GM19372 (cell line): ENCODE measurements at regions not wholly inside any gene's neighbourhood (a gene's known extent, or its start where the extent isn't known, plus 50 kb on each side); places are given as distances from the start of the nearest gene placed in this dataset.

Experiments used
- ATAC-seq: cut with Tn5 transposase; IDR thresholded peaks from one replicate; pipeline ENCODE4 v1.9.1; 2021; ENCODE audit warnings: mild to moderate bottlenecking, low read depth, moderate library complexity; ENCODE audit not compliant: unreplicated experiment

- no peak for ATAC-seq
Measured at GRCh38 chr4:38230121-38230801, 270.1 kb downstream of the PTTG2 start.

- ATAC-seq: no peak
Measured at GRCh38 chr4:38230821-38231563, 270.8 kb downstream of the PTTG2 start.

GRCh38 chr4:38231626-38232025 lies 271.4 kb downstream of the PTTG2 start:
- no peak for ATAC-seq

- ATAC-seq: no peak
Measured at GRCh38 chr4:38232741-38233140, 272.5 kb downstream of the PTTG2 start.

GRCh38 chr4:38233727-38234480 lies 273.7 kb downstream of the PTTG2 start:
- no peak for ATAC-seq

GRCh38 chr4:38235354-38235753 lies 275.2 kb downstream of the PTTG2 start:
- no peak for ATAC-seq

GRCh38 chr4:38236003-38236402 lies 275.8 kb downstream of the PTTG2 start:
- ATAC-seq: no peak

GRCh38 chr4:38236503-38236902 lies 276.3 kb downstream of the PTTG2 start:
- no peak for ATAC-seq

- no peak for ATAC-seq
Measured at GRCh38 chr4:38237139-38237538, 276.9 kb downstream of the PTTG2 start.

GRCh38 chr4:38241541-38241940 lies 281.3 kb downstream of the PTTG2 start:
- ATAC-seq: no peak

- ATAC-seq: no peak
Measured at GRCh38 chr4:38242101-38242500, 281.9 kb downstream of the PTTG2 start.

- ATAC-seq: no peak
Measured at GRCh38 chr4:38242822-38243387, 282.7 kb downstream of the PTTG2 start.

- ATAC-seq: no peak
Measured at GRCh38 chr4:38243388-38244053, 283.3 kb downstream of the PTTG2 start.

GRCh38 chr4:38254825-38255224 lies 294.6 kb downstream of the PTTG2 start:
- no peak for ATAC-seq

- no peak for ATAC-seq
Measured at GRCh38 chr4:38255572-38255971, 295.4 kb downstream of the PTTG2 start.

GRCh38 chr4:38266616-38267015 lies 306.4 kb downstream of the PTTG2 start:
- no peak for ATAC-seq

- ATAC-seq: no peak
Measured at GRCh38 chr4:38268108-38268820, 308.1 kb downstream of the PTTG2 start.

- ATAC-seq: no peak
Measured at GRCh38 chr4:38268837-38269236, 308.6 kb downstream of the PTTG2 start.

- ATAC-seq: no peak
Measured at GRCh38 chr4:38273407-38273806, 313.2 kb downstream of the PTTG2 start.
